Ectodermal cell (in vitro differentiated cells): ENCODE measurements at regions not wholly inside any gene's neighbourhood (a gene's known extent, or its start where the extent isn't known, plus 50 kb on each side); places are given as distances from the start of the nearest gene placed in this dataset.

Source experiments
- H3K27ac ChIP-seq: 2 replicates; pipeline ENCODE4 v1.7.0; 2013; ENCODE audit warnings: mild to moderate bottlenecking, low read depth, low read length; ENCODE audit not compliant: insufficient read depth, poor library complexity, severe bottlenecking
- H3K27me3 ChIP-seq: 2 replicates; pipeline ENCODE4 v1.7.0; 2013; ENCODE audit warnings: mild to moderate bottlenecking, low read length; ENCODE audit not compliant: insufficient read depth, control insufficient read depth, poor library complexity, severe bottlenecking
- H3K36me3 ChIP-seq: one replicate; pipeline ENCODE4 v1.7.0; 2013; ENCODE audit warnings: low read length; ENCODE audit not compliant: control insufficient read depth, insufficient read depth
- H3K4me1 ChIP-seq: one replicate; pipeline ENCODE4 v1.7.0; 2013; ENCODE audit warnings: low read length; ENCODE audit not compliant: control insufficient read depth, insufficient read depth
- H3K4me3 ChIP-seq: 2 replicates; pipeline ENCODE4 v1.7.0; 2013; ENCODE audit warnings: low read depth, low read length, control low read depth; ENCODE audit not compliant: insufficient read depth
- H3K9me3 ChIP-seq: 2 replicates; pipeline ENCODE4 v1.7.0; 2013; ENCODE audit warnings: mild to moderate bottlenecking, low read length, moderate library complexity; ENCODE audit not compliant: control insufficient read depth
- WGBS, 2 experiments: methylation state at CpG; one replicate each; pipeline ENCODE4 v1.1.7; 2013; ENCODE audit warnings: missing lambda C conversion rate in 2 of 2; 5-methylcytosine and 5-hydroxymethylcytosine counted together

GRCh38 chr20:40056171-40056570, 632.9 kb downstream of the MAFB start:
- Histone ChIP-seq H3K4me1 (no peaks in the 10 kb centered on the region), H3K9me3 (no peaks in the 10 kb centered on the region), H3K4me3 (no peak overlapping the region), H3K27ac (no peak overlapping the region), H3K27me3 (no peaks in the 10 kb centered on the region), H3K36me3 (no peaks in the 10 kb centered on the region)
- WGBS, 2 experiments: no CpG with 5 or more reads among the region's 1 CpG

DNA sequence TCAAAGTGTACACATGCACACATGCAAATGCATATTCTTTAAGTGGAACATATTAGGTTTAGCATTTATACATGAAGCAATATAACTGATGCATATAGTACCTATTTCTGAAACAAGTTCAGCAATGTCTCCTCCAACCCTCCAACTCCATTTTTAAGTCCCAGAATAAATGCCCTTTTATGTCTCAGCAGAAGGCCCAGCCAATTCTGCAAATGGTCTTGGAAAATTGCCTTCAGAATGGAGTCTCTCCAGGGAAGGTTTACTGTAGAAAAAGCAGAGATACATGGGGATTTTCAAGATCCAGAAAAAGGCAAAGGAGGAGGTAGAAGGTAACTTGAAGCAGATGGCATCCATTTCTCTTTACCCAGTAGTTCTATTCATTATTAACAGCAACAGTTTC, 633.3 kb downstream of the MAFB start:
- Histone ChIP-seq H3K4me3 (no peak overlapping the region), H3K9me3 (no peaks in the 10 kb centered on the region), H3K27ac (no peak overlapping the region), H3K27me3 (no peaks in the 10 kb centered on the region), H3K4me1 (no peaks in the 10 kb centered on the region), H3K36me3 (no peaks in the 10 kb centered on the region)

GRCh38 chr20:40054311-40054710, 634.7 kb downstream of the MAFB start:
- Histone ChIP-seq H3K27ac (no peak overlapping the region), H3K27me3 (no peaks in the 10 kb centered on the region), H3K36me3 (no peaks in the 10 kb centered on the region), H3K9me3 (no peaks in the 10 kb centered on the region), H3K4me3 (no peak overlapping the region), H3K4me1 (no peaks in the 10 kb centered on the region)
- 72 to 84% methylated on average over 3 to 4 of the region's 4 CpGs for WGBS, 2 experiments

GRCh38 chr20:40050596-40050995, 638.4 kb downstream of the MAFB start:
- WGBS, 2 experiments: 91 to 93% methylated on average over 1 to 2 of the region's 2 CpGs
- no peaks in the 10 kb centered on the region for H3K27me3 ChIP-seq
- no peaks in the 10 kb centered on the region for H3K4me1 ChIP-seq
- no peak overlapping the region for H3K4me3 ChIP-seq
- H3K9me3 ChIP-seq: no peaks in the 10 kb centered on the region
- no peak overlapping the region for H3K27ac ChIP-seq
- H3K36me3 ChIP-seq: no peaks in the 10 kb centered on the region

GRCh38 chr20:40049854-40050253, 639.2 kb downstream of the MAFB start:
- Histone ChIP-seq H3K27me3 (no peaks in the 10 kb centered on the region), H3K36me3 (no peaks in the 10 kb centered on the region), H3K27ac (no peak overlapping the region), H3K4me3 (no peak overlapping the region), H3K9me3 (no peaks in the 10 kb centered on the region), H3K4me1 (no peaks in the 10 kb centered on the region)

DNA sequence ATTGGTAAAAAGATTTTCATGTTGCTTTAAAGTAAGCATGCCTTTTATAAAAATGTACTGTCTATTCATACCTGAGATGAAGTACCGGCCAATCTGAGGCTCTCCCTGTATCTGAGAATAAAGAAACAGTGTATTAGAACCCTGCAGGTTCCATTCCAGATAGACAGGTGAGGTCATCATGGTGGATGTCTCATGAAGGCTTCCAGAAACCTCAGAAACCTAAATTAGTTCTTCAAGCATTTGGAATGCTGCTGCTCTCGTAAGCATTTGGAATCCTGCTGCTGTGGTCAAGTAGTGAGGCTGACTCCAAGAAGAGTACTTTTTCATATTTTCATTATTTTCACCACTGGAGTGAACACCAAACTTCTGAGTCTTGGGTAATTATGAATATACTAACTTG, 642.3 kb downstream of the MAFB start:
- 89 to 91% methylated on average over 2 of the region's 2 CpGs for WGBS, 2 experiments
- Histone ChIP-seq H3K27ac (no peak overlapping the region), H3K27me3 (no peaks in the 10 kb centered on the region), H3K4me1 (no peaks in the 10 kb centered on the region), H3K4me3 (no peak overlapping the region), H3K9me3 (no peaks in the 10 kb centered on the region), H3K36me3 (no peaks in the 10 kb centered on the region)

DNA sequence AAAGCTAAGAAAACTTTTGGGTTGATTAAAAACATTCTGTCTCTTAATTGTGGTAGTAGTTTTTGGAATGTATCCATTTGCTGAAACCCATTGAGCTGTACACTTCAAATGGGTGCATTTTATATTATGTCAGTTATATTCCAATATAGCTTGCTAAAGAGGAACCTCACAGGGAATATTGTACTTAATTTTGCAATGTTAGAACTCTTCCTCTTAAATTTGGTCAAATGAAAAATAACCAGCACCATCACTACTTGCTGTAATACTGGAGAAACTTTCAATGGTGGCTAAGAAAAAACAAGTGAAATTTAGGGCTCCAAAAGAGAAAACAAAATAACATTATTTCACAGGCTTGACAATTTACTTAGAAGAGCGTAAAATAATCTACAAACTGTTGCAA, 651.5 kb downstream of the MAFB start:
- 83 to 100% methylated on average over 1 of the region's 1 CpG for WGBS, 2 experiments
- Histone ChIP-seq H3K27ac (no peak overlapping the region), H3K4me3 (no peak overlapping the region), H3K9me3 (no peaks in the 10 kb centered on the region), H3K36me3 (no peaks in the 10 kb centered on the region), H3K4me1 (no peaks in the 10 kb centered on the region), H3K27me3 (no peaks in the 10 kb centered on the region)

GRCh38 chr20:40029589-40029988, 659.4 kb downstream of the MAFB start:
- Histone ChIP-seq H3K36me3 (no peaks in the 10 kb centered on the region), H3K27me3 (no peaks in the 10 kb centered on the region), H3K4me3 (no peak overlapping the region), H3K27ac (no peak overlapping the region), H3K9me3 (no peaks in the 10 kb centered on the region), H3K4me1 (no peaks in the 10 kb centered on the region)
- 91 to 94% methylated on average over 2 of the region's 2 CpGs for WGBS, 2 experiments

DNA sequence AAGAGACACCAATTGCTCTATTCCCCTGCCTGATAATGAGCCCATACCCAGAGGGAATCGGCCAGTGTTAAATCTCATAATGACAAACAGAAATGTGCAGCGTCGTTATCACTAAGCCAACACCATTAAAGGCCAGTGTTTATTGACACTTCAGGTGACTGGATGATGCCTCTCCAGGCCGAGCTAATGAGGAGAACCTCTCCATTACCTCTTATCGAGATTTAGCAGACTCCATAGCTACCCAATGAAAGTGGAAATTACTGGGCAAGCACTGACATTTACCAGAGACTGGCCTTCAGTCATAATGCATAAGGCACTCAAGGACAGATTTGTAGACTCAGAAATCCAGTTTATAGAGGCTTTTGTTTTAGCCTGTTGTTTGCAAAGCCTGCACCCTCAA, 669.5 kb downstream of the MAFB start:
- H3K27me3 ChIP-seq: no peaks in the 10 kb centered on the region
- H3K4me3 ChIP-seq: no peak overlapping the region
- no peaks in the 10 kb centered on the region for H3K36me3 ChIP-seq
- no peaks in the 10 kb centered on the region for H3K4me1 ChIP-seq
- no peak overlapping the region for H3K27ac ChIP-seq
- no peaks in the 10 kb centered on the region for H3K9me3 ChIP-seq
- 96 to 97% methylated on average over 5 of the region's 5 CpGs for WGBS, 2 experiments

DNA sequence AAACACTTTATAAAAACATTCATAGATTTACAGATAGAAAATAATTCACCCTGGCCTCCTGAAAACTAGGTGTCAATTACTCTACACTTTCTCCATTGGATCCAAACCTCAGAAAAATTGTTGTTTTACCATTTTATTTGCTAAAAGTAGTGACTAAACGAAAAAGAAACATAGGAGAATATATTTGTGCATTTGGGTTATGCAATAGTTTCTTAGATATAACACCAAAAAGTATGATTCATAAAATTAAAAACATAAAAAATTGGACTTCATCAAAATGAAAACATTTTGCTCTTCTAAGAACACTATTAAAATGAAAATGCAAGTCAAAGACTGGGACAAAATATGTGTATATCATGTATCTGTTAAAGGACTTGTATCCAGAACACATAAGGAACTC, 671.3 kb downstream of the MAFB start:
- no peaks in the 10 kb centered on the region for H3K36me3 ChIP-seq
- no peak overlapping the region for H3K27ac ChIP-seq
- H3K9me3 ChIP-seq: no peaks in the 10 kb centered on the region
- no peak overlapping the region for H3K4me3 ChIP-seq
- H3K4me1 ChIP-seq: no peaks in the 10 kb centered on the region
- 100% methylated on average over 1 of the region's 1 CpG; no CpG with 5 or more reads in 1 of the 2 experiments for WGBS, 2 experiments
- no peaks in the 10 kb centered on the region for H3K27me3 ChIP-seq

DNA sequence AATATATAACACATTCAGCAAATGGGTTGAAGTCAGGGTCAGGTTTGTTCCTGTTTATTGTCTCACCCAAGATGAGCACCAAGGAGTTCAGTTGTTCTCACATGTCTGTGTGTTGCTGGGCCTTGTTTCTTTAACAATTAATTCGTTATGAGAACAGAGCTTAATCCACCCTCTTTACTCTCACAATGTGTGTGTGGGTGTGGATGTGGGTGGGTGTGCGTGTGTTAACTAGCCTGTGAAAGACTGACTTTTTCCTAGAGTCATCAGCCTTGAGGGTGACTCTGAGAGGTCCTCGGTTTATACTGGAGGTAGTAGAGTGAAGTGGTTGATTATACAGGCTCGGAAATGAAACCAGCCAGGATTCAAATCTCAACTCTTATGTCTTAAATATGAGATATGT, 672.1 kb downstream of the MAFB start:
- no peaks in the 10 kb centered on the region for H3K36me3 ChIP-seq
- no peaks in the 10 kb centered on the region for H3K27me3 ChIP-seq
- H3K4me3 ChIP-seq: no peak overlapping the region
- no peaks in the 10 kb centered on the region for H3K9me3 ChIP-seq
- H3K27ac ChIP-seq: no peak overlapping the region
- WGBS, 2 experiments: 94 to 100% methylated on average over 3 of the region's 4 CpGs
- no peaks in the 10 kb centered on the region for H3K4me1 ChIP-seq
